Neural cell (in vitro differentiated cells): ENCODE measurements at regions not wholly inside any gene's neighbourhood (a gene's known extent, or its start where the extent isn't known, plus 50 kb on each side); places are given as distances from the start of the nearest gene placed in this dataset.

ENCODE experiments used
- H2AFZ ChIP-seq: fragments of 200-600, 300-800 bp; sonication (generic), shearing (Covaris generic); 2 replicates; pipeline ENCODE4 v1.6.0; 2014; ENCODE audit warnings: low read depth, mild to moderate bottlenecking, antibody characterized with exemption, low read length, moderate library complexity
- H3F3A ChIP-seq: fragments of 200-600 bp; shearing (Covaris generic); 2 replicates; pipeline ENCODE4 v1.6.1; 2016; ENCODE audit warnings: mild to moderate bottlenecking, moderate library complexity, mixed read lengths, antibody characterized with exemption, low read length; ENCODE audit not compliant: insufficient read depth, poor library complexity, severe bottlenecking
- H3K27ac ChIP-seq: fragments of 200-600, 300-800 bp; sonication (generic), shearing (Covaris generic); 2 replicates; pipeline ENCODE4 v1.5.1; 2014; ENCODE audit warnings: mild to moderate bottlenecking, low read length, moderate library complexity
- H3K27me3 ChIP-seq: fragments of 300-800, 200-600 bp; sonication (generic), shearing (Covaris generic); 2 replicates; pipeline ENCODE4 v1.6.0; 2014; ENCODE audit warnings: mild to moderate bottlenecking, low read depth, low read length, moderate library complexity; ENCODE audit not compliant: insufficient read depth
- H3K36me3 ChIP-seq: fragments of 300-800, 200-600 bp; sonication (generic), shearing (Covaris generic); 2 replicates; pipeline ENCODE4 v1.5.1; 2014; ENCODE audit warnings: mild to moderate bottlenecking, antibody characterized with exemption, low read length, moderate library complexity; ENCODE audit not compliant: insufficient read depth
- H3K4me2 ChIP-seq: fragments of 300-800, 200-600 bp; sonication (generic), shearing (Covaris generic); 2 replicates; pipeline ENCODE4 v1.6.0; 2014; ENCODE audit warnings: mild to moderate bottlenecking, low read length
- H3K4me3 ChIP-seq: fragments of 300-800, 200-600 bp; sonication (generic), shearing (Covaris generic); 2 replicates; pipeline ENCODE4 v1.5.1; 2014; ENCODE audit warnings: mild to moderate bottlenecking, low read length, moderate library complexity
- H3K79me2 ChIP-seq: fragments of 200-600 bp; shearing (Covaris generic); replicated peaks from 2 replicates; pipeline ENCODE4 v1.6.0; 2014; ENCODE audit warnings: mild to moderate bottlenecking, low read length, moderate library complexity; ENCODE audit not compliant: insufficient read depth
- H3K9ac ChIP-seq: fragments of 300-800, 200-600 bp; sonication (generic), shearing (Covaris generic); 2 replicates; pipeline ENCODE4 v1.6.1; 2016; ENCODE audit warnings: mild to moderate bottlenecking, low read length, mixed read lengths
- H3K9me2 ChIP-seq: fragments of 200-600 bp; shearing (Covaris generic); 2 replicates; pipeline ENCODE4 v1.6.1; 2016; ENCODE audit warnings: mild to moderate bottlenecking, low read length, mixed read lengths; ENCODE audit not compliant: insufficient read depth
- H3K9me3 ChIP-seq: fragments of 200-600, 300-800 bp; sonication (generic), shearing (Covaris generic); 2 replicates; pipeline ENCODE4 v1.6.1; 2016; ENCODE audit warnings: mild to moderate bottlenecking, mixed run types, low read length, moderate library complexity, mixed read lengths
- H4K20me1 ChIP-seq: fragments of 200-600 bp; shearing (Covaris generic); 2 replicates; pipeline ENCODE4 v1.6.1; 2016; ENCODE audit warnings: mild to moderate bottlenecking, mixed run types; ENCODE audit not compliant: insufficient read depth
- EZH2 ChIP-seq: fragments of 200-600, 300-800 bp; shearing (Covaris generic), sonication (generic); IDR thresholded peaks from 2 replicates; pipeline ENCODE4 v1.6.1; 2014; ENCODE audit warnings: antibody characterized with exemption, low read length, borderline replicate concordance, mild to moderate bottlenecking; ENCODE audit not compliant: insufficient read depth, poor library complexity, severe bottlenecking
- POLR2AphosphoS5 ChIP-seq: IDR thresholded peaks from 2 replicates; pipeline ENCODE4 v1.6.1; 2012
- RAD21 ChIP-seq: fragments of 450-650 bp; conservative IDR thresholded peaks from 2 replicates; pipeline ENCODE4 v1.6.1; 2014; ENCODE audit warnings: antibody characterized with exemption, mild to moderate bottlenecking, moderate library complexity
- TAF1 ChIP-seq: IDR thresholded peaks from 2 replicates; pipeline ENCODE4 v1.6.1; 2012; ENCODE audit warnings: low read depth
- TF ChIP-seq, protein P1 (sequence below): fragments of 450-650 bp; IDR thresholded peaks from 2 replicates; pipeline ENCODE4 v1.5.1; 2014; ENCODE audit warnings: antibody characterized with exemption, mild to moderate bottlenecking, moderate library complexity; ENCODE audit not compliant: poor library complexity, severe bottlenecking

DNA sequence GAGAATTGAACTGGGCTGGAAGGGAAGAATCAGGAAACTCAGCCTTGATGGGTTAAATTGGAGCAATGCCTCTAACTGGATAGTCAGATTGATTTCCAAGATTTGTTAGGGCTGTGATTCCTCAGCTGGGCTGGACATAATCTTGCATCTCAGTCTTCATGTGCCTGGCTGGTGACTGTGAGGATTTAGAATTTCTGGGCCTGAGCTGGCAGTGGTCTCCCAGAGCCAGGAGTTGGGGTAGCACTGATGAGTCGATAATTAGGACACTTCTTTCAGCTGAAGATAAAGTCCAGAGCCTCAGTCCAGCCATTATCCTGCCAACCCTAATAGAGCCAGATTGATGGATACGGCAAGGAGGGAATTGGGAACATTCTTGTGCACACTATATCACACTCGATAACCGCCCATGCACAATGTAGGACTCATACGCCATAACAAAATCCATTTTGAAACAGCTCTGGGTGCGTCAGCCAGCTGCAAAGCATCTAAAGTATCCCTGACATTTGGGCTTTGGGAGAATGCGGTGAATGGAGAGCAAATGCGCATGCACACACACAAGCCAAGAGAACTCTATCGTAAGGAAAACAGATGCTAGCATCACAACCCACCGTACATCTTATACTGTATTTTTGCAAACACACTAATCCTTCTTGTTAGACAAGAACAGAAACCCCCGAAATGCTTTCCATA is 405.1 kb upstream of the KLF4 start:
- H3K4me2 ChIP-seq, result no peak overlapping the region
- no peak overlapping the region for H2AFZ ChIP-seq
- no peak for TF ChIP-seq TAF1
- TF ChIP-seq, protein P1, sequence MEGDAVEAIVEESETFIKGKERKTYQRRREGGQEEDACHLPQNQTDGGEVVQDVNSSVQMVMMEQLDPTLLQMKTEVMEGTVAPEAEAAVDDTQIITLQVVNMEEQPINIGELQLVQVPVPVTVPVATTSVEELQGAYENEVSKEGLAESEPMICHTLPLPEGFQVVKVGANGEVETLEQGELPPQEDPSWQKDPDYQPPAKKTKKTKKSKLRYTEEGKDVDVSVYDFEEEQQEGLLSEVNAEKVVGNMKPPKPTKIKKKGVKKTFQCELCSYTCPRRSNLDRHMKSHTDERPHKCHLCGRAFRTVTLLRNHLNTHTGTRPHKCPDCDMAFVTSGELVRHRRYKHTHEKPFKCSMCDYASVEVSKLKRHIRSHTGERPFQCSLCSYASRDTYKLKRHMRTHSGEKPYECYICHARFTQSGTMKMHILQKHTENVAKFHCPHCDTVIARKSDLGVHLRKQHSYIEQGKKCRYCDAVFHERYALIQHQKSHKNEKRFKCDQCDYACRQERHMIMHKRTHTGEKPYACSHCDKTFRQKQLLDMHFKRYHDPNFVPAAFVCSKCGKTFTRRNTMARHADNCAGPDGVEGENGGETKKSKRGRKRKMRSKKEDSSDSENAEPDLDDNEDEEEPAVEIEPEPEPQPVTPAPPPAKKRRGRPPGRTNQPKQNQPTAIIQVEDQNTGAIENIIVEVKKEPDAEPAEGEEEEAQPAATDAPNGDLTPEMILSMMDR, result no peak

DNA sequence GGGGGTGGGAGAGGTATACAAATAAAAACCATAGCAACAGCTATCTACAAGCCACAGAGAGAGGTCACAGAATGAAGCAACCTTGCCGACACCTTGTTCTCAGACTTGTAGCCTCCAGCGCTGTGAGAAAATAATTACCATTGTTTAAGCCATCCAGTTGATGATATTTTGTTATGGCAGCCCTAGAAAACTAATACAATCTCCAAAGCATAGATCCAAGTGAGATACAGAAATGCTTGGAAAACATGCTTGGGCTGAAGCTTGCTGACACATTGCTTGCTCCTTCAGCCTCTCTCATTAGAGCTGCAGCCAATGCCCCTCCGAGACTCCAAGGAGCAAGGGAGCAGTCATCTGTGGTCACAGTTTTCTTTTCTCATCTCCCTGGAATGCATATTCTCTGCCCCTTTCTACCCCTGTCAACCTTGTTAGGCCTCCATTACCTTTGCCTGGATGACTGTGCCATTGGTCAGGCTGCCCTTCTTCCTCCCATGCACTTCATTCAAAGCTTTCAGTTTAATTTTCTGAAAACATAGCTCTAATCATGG is 401.4 kb upstream of the KLF4 start:
- H3K9me3 ChIP-seq, result no peaks in the 10 kb centered on the region
- no peak overlapping the region for H2AFZ ChIP-seq
- H3K79me2 ChIP-seq, result no peaks in the 10 kb centered on the region
- H3K27ac ChIP-seq, result no peak overlapping the region
- no peaks in the 10 kb centered on the region for H3K36me3 ChIP-seq
- H3K9ac ChIP-seq, result no peak overlapping the region
- no peak overlapping the region for H3K4me2 ChIP-seq
- H3K9me2 ChIP-seq, result no peaks in the 10 kb centered on the region
- H3K27me3 ChIP-seq, result no peaks in the 10 kb centered on the region
- TF ChIP-seq POLR2AphosphoS5 (no peak), EZH2 (no peak), RAD21 (no peak)
- no peaks in the 10 kb centered on the region for H4K20me1 ChIP-seq
- no peak overlapping the region for H3K4me3 ChIP-seq
- no peaks in the 10 kb centered on the region for H3F3A ChIP-seq

More for the DNA sequence above, 405.1 kb upstream of the KLF4 start:
- Histone ChIP-seq H4K20me1 (no peaks in the 10 kb centered on the region), H3F3A (no peaks in the 10 kb centered on the region), H3K4me3 (no peak overlapping the region), H3K79me2 (no peaks in the 10 kb centered on the region), H3K27ac (no peak overlapping the region), H3K36me3 (no peaks in the 10 kb centered on the region), H3K27me3 (no peaks in the 10 kb centered on the region), H3K9ac (no peak overlapping the region), H3K9me3 (no peaks in the 10 kb centered on the region), H3K9me2 (no peaks in the 10 kb centered on the region)

DNA sequence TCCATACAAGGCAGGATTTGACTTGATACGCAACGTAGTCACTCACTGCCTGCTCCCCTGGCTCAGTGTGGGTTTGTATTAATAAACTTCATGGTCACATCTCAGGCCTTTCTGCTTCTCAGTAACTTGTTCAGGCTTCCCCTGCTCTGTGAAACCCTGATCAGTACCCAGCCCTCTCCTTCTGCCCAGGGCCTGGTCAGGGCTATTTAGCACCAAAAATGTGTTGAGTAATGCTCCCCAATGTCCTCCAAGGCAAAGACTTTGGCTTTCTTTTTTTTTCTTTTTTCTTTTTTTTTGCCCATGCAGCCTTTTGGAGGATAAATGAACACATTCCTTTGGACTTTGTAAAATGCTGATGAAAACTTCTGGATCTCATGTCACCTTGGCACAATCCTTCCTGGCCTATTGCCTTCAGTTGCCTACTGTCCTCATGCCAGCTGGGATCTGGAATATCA is 399.2 kb upstream of the KLF4 start:
- Histone ChIP-seq H3K4me3 (no peak overlapping the region), H3K9me2 (no peaks in the 10 kb centered on the region), H3K79me2 (no peaks in the 10 kb centered on the region), H3K9ac (no peak overlapping the region), H3K4me2 (no peak overlapping the region), H3K27ac (no peak overlapping the region), H3F3A (no peaks in the 10 kb centered on the region), H4K20me1 (no peaks in the 10 kb centered on the region), H3K36me3 (no peaks in the 10 kb centered on the region), H3K9me3 (no peaks in the 10 kb centered on the region), H3K27me3 (no peaks in the 10 kb centered on the region), H2AFZ (no peak overlapping the region)
- no peak for TF ChIP-seq TAF1
- TF ChIP-seq, protein P1, result no peak
